Bronchial epithelial cell (primary cell): ENCODE measurements at regions not wholly inside any gene's neighbourhood (a gene's known extent, or its start where the extent isn't known, plus 50 kb on each side); places are given as distances from the start of the nearest gene placed in this dataset.

ENCODE experiments used
- DNase-seq: peaks from one replicate; pipeline ENCODE4 v3.0.0-alpha.2; 2010; ENCODE audit warnings: low read depth
- FAIRE-seq: peaks from 2 replicates; lab custom pipeline; 2011; peaks lifted over from hg19 to GRCh38; lab: Jason Lieb, UNC
- H3K27me3 ChIP-seq: 2 replicates; pipeline ENCODE4 v1.5.1; 2011; ENCODE audit warnings: low read length; ENCODE audit not compliant: control insufficient read depth, insufficient read depth
- H3K36me3 ChIP-seq: 2 replicates; pipeline ENCODE4 v1.5.1; 2011; ENCODE audit warnings: low read length; ENCODE audit not compliant: control insufficient read depth, insufficient read depth
- H3K4me3 ChIP-seq: 2 replicates; pipeline ENCODE4 v1.5.1; 2011; ENCODE audit warnings: mild to moderate bottlenecking, low read depth, low read length, control low read depth
- CTCF ChIP-seq: IDR thresholded peaks from 2 replicates; pipeline ENCODE4 v1.5.1; 2011; ENCODE audit warnings: mild to moderate bottlenecking, moderate library complexity, low read length, control low read depth, inconsistent platforms; ENCODE audit not compliant: insufficient read depth, severe bottlenecking

DNA sequence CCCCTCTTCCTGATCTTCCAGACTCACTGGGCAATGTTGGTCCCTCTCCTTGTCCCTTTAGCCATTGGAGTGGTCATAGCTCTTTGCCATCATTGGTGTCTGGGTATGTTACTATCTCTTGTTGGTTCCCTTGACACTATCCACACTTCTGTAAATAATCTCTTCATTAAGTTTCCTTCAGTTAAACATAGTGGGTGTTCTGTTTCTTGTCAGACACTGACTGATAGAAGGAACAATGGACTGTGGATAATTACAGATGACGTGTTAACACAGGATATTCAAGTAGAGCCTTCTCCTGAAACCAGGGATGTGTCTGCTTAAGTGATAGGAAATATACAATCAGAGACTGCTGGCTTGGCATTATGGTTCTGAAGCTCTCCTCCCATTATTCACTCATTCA lies 458.3 kb upstream of the USP24 start:
- DNase-seq: no peak
- FAIRE-seq: no peak
- no peaks in the 10 kb centered on the region for H3K27me3 ChIP-seq
- H3K4me3 ChIP-seq: no peak overlapping the region
- no peak for TF ChIP-seq CTCF
- H3K36me3 ChIP-seq: no peaks in the 10 kb centered on the region

- DNase-seq (no peak), FAIRE-seq (no peak)
- no peaks in the 10 kb centered on the region for H3K36me3 ChIP-seq
- no peak overlapping the region for H3K4me3 ChIP-seq
- no peaks in the 10 kb centered on the region for H3K27me3 ChIP-seq
- no peak for TF ChIP-seq CTCF
Observed at GRCh38 chr1:55670331-55671082, 455.3 kb upstream of the USP24 start.

- Histone ChIP-seq H3K4me3 (no peak overlapping the region), H3K27me3 (no peaks in the 10 kb centered on the region), H3K36me3 (no peaks in the 10 kb centered on the region)
- DNase-seq (no peak), FAIRE-seq (peak; percentile 89)
- no peak for TF ChIP-seq CTCF
Observed at GRCh38 chr1:55669293-55669692, 454.1 kb upstream of the USP24 start.

DNA sequence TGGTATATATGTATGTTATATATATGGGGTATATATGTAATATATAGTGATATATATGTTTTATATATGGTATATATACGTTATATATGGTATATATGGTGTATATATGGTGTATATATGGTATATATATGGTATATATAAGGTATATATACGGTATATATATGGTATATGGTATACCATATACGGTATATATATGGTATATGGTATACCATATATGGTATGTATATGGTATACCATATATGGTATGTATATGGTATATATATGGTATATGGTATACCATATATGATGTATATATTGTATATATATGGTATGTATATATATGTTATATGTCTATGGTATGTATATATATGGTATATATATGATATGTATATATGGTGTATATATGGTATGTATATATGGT lies 447.7 kb upstream of the USP24 start:
- Histone ChIP-seq H3K4me3 (no peak overlapping the region), H3K36me3 (no peaks in the 10 kb centered on the region), H3K27me3 (no peaks in the 10 kb centered on the region)
- DNase-seq (no peak), FAIRE-seq (no peak)
- TF ChIP-seq CTCF: no peak

GRCh38 chr1:55658917-55659316 lies 443.8 kb upstream of the USP24 start:
- TF ChIP-seq CTCF: no peak
- H3K36me3 ChIP-seq: no peaks in the 10 kb centered on the region
- no peak for DNase-seq
- no peak for FAIRE-seq
- H3K27me3 ChIP-seq: no peaks in the 10 kb centered on the region
- H3K4me3 ChIP-seq: no peak overlapping the region

DNA sequence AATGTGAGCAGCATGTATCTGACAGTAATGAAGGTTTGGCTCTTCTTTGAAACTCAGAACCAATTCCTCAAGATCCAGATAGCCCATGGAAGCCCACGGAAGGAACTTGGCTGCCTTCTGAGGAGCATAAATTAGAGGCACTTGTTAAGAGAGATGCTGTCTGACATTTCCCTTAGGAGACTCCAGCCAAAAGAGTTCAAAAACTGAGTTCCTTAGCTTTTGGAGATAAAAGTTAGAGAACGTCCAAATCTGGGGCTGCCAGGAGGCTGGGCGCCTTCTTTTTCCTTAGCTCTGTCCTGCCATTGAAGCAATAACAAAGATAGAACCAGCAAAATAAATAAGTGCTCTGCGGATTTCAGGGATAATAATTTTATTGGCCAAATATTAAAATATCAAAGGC lies 439.6 kb upstream of the USP24 start:
- FAIRE-seq: no peak
- no peaks in the 10 kb centered on the region for H3K27me3 ChIP-seq
- DNase-seq: no peak
- H3K4me3 ChIP-seq: no peak overlapping the region
- H3K36me3 ChIP-seq: no peaks in the 10 kb centered on the region
- no peak for TF ChIP-seq CTCF
